Endothelial cell of umbilical vein (primary cell): ENCODE measurements at regions not wholly inside any gene's neighbourhood (a gene's known extent, or its start where the extent isn't known, plus 50 kb on each side); places are given as distances from the start of the nearest gene placed in this dataset.

ENCODE experiments used
- BruUV-seq: library from RNA; stranded (reverse); fragments of 400-500 nt; replicated peaks from 2 replicates; lab custom pipeline; 2021; lab: Mats Ljungman, UMichigan
- CTCF ChIA-PET: fragments of 300-600, 350-600 bp; sonication (Branson Sonifier 250); formaldehyde crosslinking; loops from one replicate; lab custom pipeline; 2021; ENCODE audit warnings: antibody characterized with exemption, inconsistent platforms; lab: Charles Lee
- POLR2A ChIA-PET: fragments of 300-600, 350-600 bp; sonication (Branson Sonifier 250); formaldehyde crosslinking; loops from one replicate; lab custom pipeline; 2021; ENCODE audit warnings: antibody characterized with exemption, inconsistent platforms; lab: Charles Lee
- DNase-seq: peaks from one replicate; pipeline ENCODE4 v3.0.0-alpha.2; 2011; ENCODE audit warnings: low read depth, low spot score
- FAIRE-seq: peaks from 2 replicates; lab custom pipeline; 2011; peaks lifted over from hg19 to GRCh38; lab: Jason Lieb, UNC
- H2AFZ ChIP-seq: 2 replicates; pipeline ENCODE4 v1.6.0; 2012; ENCODE audit warnings: low read depth, low read length, control low read depth, inconsistent platforms
- H3K27ac ChIP-seq: 2 replicates; pipeline ENCODE4 v1.5.1; 2011; ENCODE audit warnings: low read depth, mild to moderate bottlenecking, control low read depth, low read length, moderate library complexity; ENCODE audit not compliant: insufficient read depth
- H3K27me3 ChIP-seq, 2 experiments: 2 replicates each; pipeline versions ENCODE4 v1.6.0 to v1.6.1; 2011; ENCODE audit warnings: low read length in 2 of 2, mixed read lengths in 1 of 2; ENCODE audit not compliant: control insufficient read depth in 2 of 2, insufficient read depth in 2 of 2
- H3K36me3 ChIP-seq, 2 experiments: 2 replicates in 1 of 2; 3 replicates in 1 of 2; pipeline ENCODE4 v1.5.1; 2011; ENCODE audit warnings: low read length in 2 of 2, mild to moderate bottlenecking in 1 of 2, moderate library complexity in 1 of 2; ENCODE audit not compliant: control insufficient read depth in 2 of 2, insufficient read depth in 2 of 2; ENCODE audit errors: extremely low read depth in 1 of 2
- H3K4me1 ChIP-seq: 3 replicates; pipeline ENCODE4 v1.5.1; 2011; ENCODE audit warnings: mild to moderate bottlenecking, low read length; ENCODE audit not compliant: control insufficient read depth, insufficient read depth; ENCODE audit errors: extremely low read depth
- H3K4me2 ChIP-seq: 2 replicates; pipeline ENCODE4 v1.6.1; 2011; ENCODE audit warnings: low read length, control low read depth, mixed read lengths; ENCODE audit not compliant: insufficient read depth
- H3K4me3 ChIP-seq, 3 experiments: fragments of 200-600 bp in 1 of 3; sonication (generic), shearing (Covaris generic) in 1 of 3; replicated peaks in 1 of 3; 2 replicates each; pipeline ENCODE4 v1.5.1; 2011 to 2016; ENCODE audit warnings: control low read depth in 3 of 3, low read length in 3 of 3, mild to moderate bottlenecking in 2 of 3, inconsistent platforms in 1 of 3, low read depth in 1 of 3, moderate library complexity in 1 of 3; ENCODE audit not compliant: insufficient read depth in 1 of 3
- H3K79me2 ChIP-seq: 2 replicates; pipeline ENCODE4 v1.6.0; 2012; ENCODE audit warnings: low read length, inconsistent platforms; ENCODE audit not compliant: control insufficient read depth, insufficient read depth
- H3K9ac ChIP-seq: replicated peaks from 2 replicates; pipeline ENCODE3; 2011; ENCODE audit warnings: low read length, control low read depth; ENCODE audit not compliant: insufficient read depth; ENCODE audit errors: extremely low read depth
- H3K9me1 ChIP-seq: replicated peaks from 3 replicates; pipeline ENCODE4 v1.6.0; 2011; ENCODE audit warnings: mild to moderate bottlenecking, low read length; ENCODE audit not compliant: control insufficient read depth, insufficient read depth; ENCODE audit errors: extremely low read depth
- H3K9me3 ChIP-seq: replicated peaks from 2 replicates; pipeline ENCODE4 v1.5.1; 2012; ENCODE audit warnings: low read length, inconsistent platforms; ENCODE audit not compliant: control insufficient read depth, insufficient read depth
- H4K20me1 ChIP-seq: replicated peaks from 2 replicates; pipeline ENCODE3; 2011; ENCODE audit warnings: mild to moderate bottlenecking, low read length; ENCODE audit not compliant: control insufficient read depth, insufficient read depth; ENCODE audit errors: extremely low read depth
- EZH2 ChIP-seq: IDR thresholded peaks from 2 replicates; pipeline ENCODE4 v1.6.1; 2012; ENCODE audit warnings: borderline replicate concordance, low read depth, mild to moderate bottlenecking, moderate library complexity, low read length, inconsistent platforms; ENCODE audit not compliant: severe bottlenecking
- FOS ChIP-seq: IDR thresholded peaks from 2 replicates; pipeline ENCODE4 v1.6.1; 2011; ENCODE audit warnings: mild to moderate bottlenecking, low read length, moderate library complexity, borderline replicate concordance; ENCODE audit not compliant: insufficient read depth
- GATA2 ChIP-seq: IDR thresholded peaks from 2 replicates; pipeline ENCODE4 v1.7.0; 2011; ENCODE audit warnings: low read depth, mild to moderate bottlenecking, moderate library complexity, mixed read lengths, low read length; ENCODE audit not compliant: insufficient read length, insufficient read depth
- JUN ChIP-seq: IDR thresholded peaks from 2 replicates; pipeline ENCODE4 v1.6.1; 2011; ENCODE audit warnings: borderline replicate concordance, low read depth; ENCODE audit not compliant: insufficient read length, insufficient read depth
- MYC ChIP-seq: IDR thresholded peaks from one replicate; pipeline ENCODE4 v1.6.1; 2011; ENCODE audit warnings: mild to moderate bottlenecking, low read depth, low read length
- POLR2A ChIP-seq: IDR thresholded peaks from 2 replicates; pipeline ENCODE4 v1.6.1; 2012; ENCODE audit warnings: low read depth, mild to moderate bottlenecking, control low read depth, low read length
- POLR2AphosphoS5 ChIP-seq: IDR thresholded peaks from 2 replicates; pipeline ENCODE4 v1.6.1; 2012; ENCODE audit warnings: low read depth, mild to moderate bottlenecking, control low read depth, low read length, moderate library complexity; ENCODE audit not compliant: insufficient read depth
- dilution Hi-C: fragments of 300-500 bp; cut with MboI; formaldehyde crosslinking; loops from one replicate; pipeline ENCODE4 v1.15.0; 2019; ENCODE audit warnings: low sequenced_read_pairs; ENCODE audit not compliant: extremely low pct_ligation_motif_present
- intact Hi-C: fragments of 100-400 bp; cut with micrococcal nuclease; formaldehyde crosslinking; loops from one replicate; pipeline ENCODE4 v1.10.0; 2022
- TF ChIP-seq, protein P1 (sequence below): IDR thresholded peaks from 2 replicates; pipeline ENCODE4 v1.6.1; 2011; ENCODE audit not compliant: insufficient read depth, insufficient read length
- TF ChIP-seq, protein P2 (sequence below), 2 donors: IDR thresholded peaks; 1 replicate in 1 of 2; 2 replicates in 1 of 2; pipeline ENCODE4 v1.5.1; 2011; ENCODE audit warnings: low read length in 2 of 2, mild to moderate bottlenecking in 2 of 2, moderate library complexity in 2 of 2, control low read depth in 1 of 2, inconsistent platforms in 1 of 2, low read depth in 1 of 2; ENCODE audit not compliant: insufficient read depth in 1 of 2; ENCODE audit errors: extremely low read depth in 1 of 2

DNA sequence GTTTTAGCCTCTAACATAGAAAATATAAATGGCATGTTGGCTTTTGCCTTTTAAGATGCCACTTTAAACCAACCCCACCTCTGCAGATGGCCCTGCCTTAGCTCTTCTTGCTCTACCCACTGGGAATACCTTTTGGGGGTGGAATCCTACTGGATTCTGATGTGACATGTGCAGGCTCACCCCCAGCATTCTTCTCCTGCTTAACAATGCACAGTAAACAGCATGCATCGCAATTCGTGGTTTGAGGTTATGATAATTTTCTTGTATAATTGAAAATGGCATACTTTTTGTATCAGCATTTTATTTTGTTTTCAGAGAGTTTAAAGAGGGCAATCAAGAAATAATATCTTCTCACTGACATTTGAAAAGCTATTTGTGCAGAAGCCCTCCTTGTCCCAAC, 167.9 kb downstream of the AREG start:
- no TSS peak for BruUV-seq
- Histone ChIP-seq H3K27me3 (no peaks in the 10 kb centered on the region), H3K4me1 (peaks cover 12% of the 10 kb centered on the region), H2AFZ (no peak overlapping the region), H4K20me1 (no peaks in the 10 kb centered on the region), H3K9ac (no peak overlapping the region), H3K27ac (no peak overlapping the region), H3K9me3 (no peaks in the 10 kb centered on the region), H3K79me2 (no peaks in the 10 kb centered on the region), H3K4me2 (no peak overlapping the region), H3K36me3 (no peaks in the 10 kb centered on the region), H3K4me3 (no peak overlapping the region), H3K9me1 (no peaks in the 10 kb centered on the region)
- FAIRE-seq (no peak), DNase-seq (no peak)
- dilution Hi-C loops = no loop called here
- intact Hi-C loops = no loop called here
- TF ChIP-seq JUN = no peak
- TF ChIP-seq POLR2AphosphoS5 = no peak
- POLR2A ChIA-PET = no interaction called here
- CTCF ChIA-PET = no interaction called here

DNA sequence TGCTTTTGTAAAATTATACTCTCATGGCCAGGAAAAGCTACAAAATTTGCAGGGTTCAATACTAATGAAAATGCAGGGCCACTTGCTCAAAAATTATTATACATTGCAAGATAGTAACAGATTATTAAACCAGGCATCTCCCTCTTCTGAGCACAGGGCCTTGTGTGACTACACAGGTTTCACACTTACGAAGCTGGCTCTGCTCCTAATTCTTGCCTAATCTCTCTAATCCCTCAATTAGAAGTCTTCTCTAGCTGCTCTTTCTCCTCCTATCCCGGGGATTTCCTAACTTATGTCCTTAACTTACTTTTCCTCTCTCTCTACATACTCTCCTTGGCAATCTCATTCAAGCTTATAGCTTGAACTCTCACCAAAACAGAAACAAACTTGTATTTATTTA, 168.3 kb downstream of the AREG start:
- ChIA-PET CTCF (no interaction called here), POLR2A (no interaction called here)
- TF ChIP-seq POLR2A = no peak
- TF ChIP-seq, protein P1, sequence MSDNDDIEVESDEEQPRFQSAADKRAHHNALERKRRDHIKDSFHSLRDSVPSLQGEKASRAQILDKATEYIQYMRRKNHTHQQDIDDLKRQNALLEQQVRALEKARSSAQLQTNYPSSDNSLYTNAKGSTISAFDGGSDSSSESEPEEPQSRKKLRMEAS = no peak
- no peak for TF ChIP-seq EZH2
- no peak for TF ChIP-seq MYC
- no peak for TF ChIP-seq FOS
- TF ChIP-seq, protein P2, sequence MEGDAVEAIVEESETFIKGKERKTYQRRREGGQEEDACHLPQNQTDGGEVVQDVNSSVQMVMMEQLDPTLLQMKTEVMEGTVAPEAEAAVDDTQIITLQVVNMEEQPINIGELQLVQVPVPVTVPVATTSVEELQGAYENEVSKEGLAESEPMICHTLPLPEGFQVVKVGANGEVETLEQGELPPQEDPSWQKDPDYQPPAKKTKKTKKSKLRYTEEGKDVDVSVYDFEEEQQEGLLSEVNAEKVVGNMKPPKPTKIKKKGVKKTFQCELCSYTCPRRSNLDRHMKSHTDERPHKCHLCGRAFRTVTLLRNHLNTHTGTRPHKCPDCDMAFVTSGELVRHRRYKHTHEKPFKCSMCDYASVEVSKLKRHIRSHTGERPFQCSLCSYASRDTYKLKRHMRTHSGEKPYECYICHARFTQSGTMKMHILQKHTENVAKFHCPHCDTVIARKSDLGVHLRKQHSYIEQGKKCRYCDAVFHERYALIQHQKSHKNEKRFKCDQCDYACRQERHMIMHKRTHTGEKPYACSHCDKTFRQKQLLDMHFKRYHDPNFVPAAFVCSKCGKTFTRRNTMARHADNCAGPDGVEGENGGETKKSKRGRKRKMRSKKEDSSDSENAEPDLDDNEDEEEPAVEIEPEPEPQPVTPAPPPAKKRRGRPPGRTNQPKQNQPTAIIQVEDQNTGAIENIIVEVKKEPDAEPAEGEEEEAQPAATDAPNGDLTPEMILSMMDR (IDR thresholded peaks at IDR 0.05; ENCODE audit: extremely low read depth in 1 of 2, insufficient read depth in 1 of 2, low read depth in 1 of 2, low read length in 2 of 2) = no peak
- TF ChIP-seq POLR2AphosphoS5 = no peak
- TF ChIP-seq GATA2 = no peak
- no peak for TF ChIP-seq JUN
- Histone ChIP-seq H2AFZ (no peak overlapping the region), H3K9me3 (no peaks in the 10 kb centered on the region), H3K27ac (no peak overlapping the region), H3K79me2 (no peaks in the 10 kb centered on the region), H3K9ac (no peak overlapping the region), H3K27me3 (no peaks in the 10 kb centered on the region), H3K9me1 (no peaks in the 10 kb centered on the region), H3K4me2 (no peak overlapping the region), H3K36me3 (no peaks in the 10 kb centered on the region), H4K20me1 (no peaks in the 10 kb centered on the region), H3K4me3 (no peak overlapping the region), H3K4me1 (peaks cover 17% of the 10 kb centered on the region)
- dilution Hi-C loops (no loop called here), intact Hi-C loops (no loop called here)
- no TSS peak for BruUV-seq
- FAIRE-seq (no peak), DNase-seq (no peak)
